Hindlimb muscle (tissue), 1 donor: ENCODE measurements at regions not wholly inside any gene's neighbourhood (a gene's known extent, or its start where the extent isn't known, plus 50 kb on each side); places are given as distances from the start of the nearest gene placed in this dataset.

ENCODE experiments used
- DNase-seq: peaks from one replicate; pipeline ENCODE4 v3.0.0-alpha.2; 2013

- no peak for DNase-seq
Observed at GRCh38 chr13:74084375-74084935, 49.7 kb downstream of the KLF12 start.

GRCh38 chr13:74082741-74083160 is 51.5 kb downstream of the KLF12 start:
- no peak for DNase-seq

GRCh38 chr13:74080762-74081161 is 53.4 kb downstream of the KLF12 start:
- no peak for DNase-seq

GRCh38 chr13:74077792-74078191 is 56.4 kb downstream of the KLF12 start:
- no peak for DNase-seq

- DNase-seq = no peak
Observed at GRCh38 chr13:74077375-74077774, 56.8 kb downstream of the KLF12 start.

- DNase-seq = no peak
Observed at GRCh38 chr13:74074723-74075122, 59.5 kb downstream of the KLF12 start.

GRCh38 chr13:74073274-74073673 is 60.9 kb downstream of the KLF12 start:
- no peak for DNase-seq

- no peak for DNase-seq
Observed at GRCh38 chr13:74070513-74070912, 63.7 kb downstream of the KLF12 start.

- no peak for DNase-seq
Observed at GRCh38 chr13:74070065-74070464, 64.1 kb downstream of the KLF12 start.

GRCh38 chr13:74068471-74068870 is 65.7 kb downstream of the KLF12 start:
- no peak for DNase-seq

- DNase-seq = no peak
Observed at GRCh38 chr13:74067818-74068217, 66.4 kb downstream of the KLF12 start.

- no peak for DNase-seq
Observed at GRCh38 chr13:74066937-74067336, 67.3 kb downstream of the KLF12 start.

GRCh38 chr13:74064805-74065312 is 69.3 kb downstream of the KLF12 start:
- no peak for DNase-seq

GRCh38 chr13:74063533-74064100 is 70.6 kb downstream of the KLF12 start:
- DNase-seq = no peak

GRCh38 chr13:74062933-74063332 is 71.3 kb downstream of the KLF12 start:
- DNase-seq = peak; percentile 72

- no peak for DNase-seq
Observed at GRCh38 chr13:74061926-74062595, 72.1 kb downstream of the KLF12 start.

- DNase-seq = no peak
Observed at GRCh38 chr13:74056801-74057542, 77.2 kb downstream of the KLF12 start.

GRCh38 chr13:74052402-74052928 is 81.7 kb downstream of the KLF12 start:
- no peak for DNase-seq

- DNase-seq = no peak
Observed at GRCh38 chr13:74048756-74049155, 85.4 kb downstream of the KLF12 start.

GRCh38 chr13:74047931-74048600 is 86.1 kb downstream of the KLF12 start:
- DNase-seq = no peak

GRCh38 chr13:74046431-74046830 is 87.8 kb downstream of the KLF12 start:
- no peak for DNase-seq

- DNase-seq = no peak
Observed at GRCh38 chr13:74045583-74045982, 88.6 kb downstream of the KLF12 start.

GRCh38 chr13:74043237-74043636 is 91.0 kb downstream of the KLF12 start:
- no peak for DNase-seq
